ENCODE measurements at regions not wholly inside any gene's neighbourhood (a gene's known extent, or its start where the extent isn't known, plus 50 kb on each side); places are given as distances from the start of the nearest gene placed in this dataset.
A peak's percentile ranks its signal among the peaks of the same experiment; 100 is the strongest.

DNA sequence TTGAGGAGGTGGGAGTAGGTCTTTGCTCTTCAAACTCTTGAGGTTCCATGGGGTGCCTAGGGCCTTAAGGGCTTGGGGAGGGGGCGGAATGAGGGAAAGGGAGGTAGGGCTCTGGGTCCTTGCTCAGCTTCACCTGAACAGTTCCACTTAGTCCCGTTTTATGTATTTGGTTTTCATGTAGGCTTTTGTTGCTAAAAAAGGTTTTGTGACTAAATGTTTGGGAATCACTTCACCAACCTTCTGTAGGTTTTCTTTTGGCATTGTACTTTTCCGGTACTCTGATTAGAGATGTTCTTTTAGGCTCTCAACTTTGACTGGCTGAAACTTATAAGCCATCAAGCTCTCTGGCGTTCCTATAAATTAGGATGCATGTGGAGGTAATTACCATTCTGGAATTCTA lies 108.1 kb downstream of the MYCN start:
- WGBS, 10 experiments: 0 to 100% (median 89%) methylated on average over 1 to 4 of the region's 4 CpGs; no CpG with 5 or more reads in 1 of the 10 experiments
- no peak overlapping the region for H3K27ac ChIP-seq
- in situ Hi-C loops (cut with MboI; ENCODE audit: low pct_unique_long_range_greater_than_20kb in 2 of 9, low sequenced_read_pairs in 9 of 9, unreplicated experiment in 9 of 9): no loop called here
- ATAC-seq (replicated peaks in 6 of 8): no peak
- peaks cover 20 to 23% of the 10 kb centered on the region in 2 donors for H3K4me1 ChIP-seq (replicated peaks in 1 of 2)
- H3K4me3 ChIP-seq: no peak overlapping the region

DNA sequence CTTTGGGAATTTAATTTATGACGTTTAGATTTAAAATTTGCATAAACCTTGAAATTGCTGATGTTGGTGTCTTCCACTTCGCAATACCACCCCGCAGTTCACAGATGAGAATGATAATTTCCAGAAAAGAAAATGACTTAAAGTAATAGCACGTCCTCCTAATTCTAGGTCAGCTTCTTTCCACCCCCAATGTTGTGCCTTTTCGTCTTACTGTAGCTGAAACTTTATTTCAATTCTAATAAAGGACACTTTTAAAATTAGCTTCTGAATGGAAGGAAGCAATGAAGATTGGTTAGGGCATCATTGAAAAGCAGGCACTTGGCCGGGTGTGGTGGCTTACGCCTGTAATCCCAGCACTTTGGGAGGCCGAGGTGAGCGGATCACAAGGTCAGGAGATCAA lies 107.4 kb downstream of the MYCN start:
- no peak for ATAC-seq (replicated peaks in 6 of 8)
- in situ Hi-C loops (cut with MboI; ENCODE audit: low pct_unique_long_range_greater_than_20kb in 2 of 9, low sequenced_read_pairs in 9 of 9, unreplicated experiment in 9 of 9): no loop called here
- 6 to 95% (median 87%) methylated on average over 2 to 8 of the region's 9 CpGs for WGBS, 10 experiments
- Histone ChIP-seq H3K4me1 (replicated peaks in 1 of 2) (peaks cover 20 to 23% of the 10 kb centered on the region in 2 donors), H3K27ac (no peak overlapping the region), H3K4me3 (no peak overlapping the region)

DNA sequence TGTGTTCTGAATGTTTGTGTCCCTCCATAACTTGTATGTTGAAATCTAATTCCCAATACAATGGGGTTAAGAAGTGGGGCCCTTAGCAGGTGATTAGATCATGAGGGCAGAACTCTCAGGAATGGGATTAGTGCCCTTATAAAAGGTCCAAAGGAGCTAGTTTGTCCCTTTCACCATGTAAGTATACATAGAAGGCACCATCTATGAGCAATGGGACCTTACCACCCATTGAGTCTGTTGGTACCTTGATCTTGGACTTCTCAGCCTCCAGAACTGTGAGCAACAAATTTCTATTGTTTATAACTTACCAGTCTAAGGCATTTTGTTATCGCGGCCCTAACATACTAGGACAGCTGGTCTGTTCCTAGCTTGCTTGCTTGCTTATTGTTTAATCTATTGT lies 106.3 kb downstream of the MYCN start:
- H3K4me1 ChIP-seq (replicated peaks in 1 of 2): peaks cover 20 to 23% of the 10 kb centered on the region in 2 donors
- ATAC-seq (replicated peaks in 6 of 8): no peak

DNA sequence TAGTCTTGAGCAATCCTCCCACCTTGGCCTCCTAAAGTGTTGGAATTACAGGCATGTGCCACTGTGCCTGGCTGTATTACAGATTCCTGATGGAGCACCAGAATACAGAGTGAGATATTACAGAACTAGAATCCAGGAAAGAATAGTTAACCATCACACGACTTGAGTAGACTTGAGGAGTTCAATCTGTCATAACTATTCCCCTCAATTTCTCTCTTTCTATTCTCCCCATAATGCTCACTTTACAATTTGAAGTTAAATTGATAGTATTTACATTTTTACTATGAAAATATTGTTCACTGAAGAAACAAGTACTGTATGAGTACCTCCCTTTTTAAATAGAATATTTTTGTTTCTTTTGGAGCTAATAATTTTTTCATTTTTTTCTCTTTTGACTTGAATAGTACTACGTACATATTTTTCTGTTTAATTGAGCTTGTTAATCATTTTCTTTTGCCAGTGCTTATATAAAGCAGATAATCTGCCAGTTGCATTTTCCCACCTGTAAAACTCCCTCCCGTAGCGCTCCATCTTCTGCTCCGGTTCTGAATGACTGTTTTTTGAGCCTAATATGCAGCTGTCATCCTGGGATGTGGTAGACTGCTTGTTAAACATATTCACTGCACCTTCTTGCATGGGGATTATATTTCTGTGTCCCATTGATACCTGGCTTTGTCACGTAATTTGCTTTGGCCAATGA lies 105.5 kb downstream of the MYCN start:
- no peak overlapping the region for H3K27ac ChIP-seq
- 12 to 99% (median 79%) methylated on average over 1 to 6 of the region's 6 CpGs for WGBS, 10 experiments
- H3K4me3 ChIP-seq: no peak overlapping the region
- in situ Hi-C loops (cut with MboI; ENCODE audit: low pct_unique_long_range_greater_than_20kb in 2 of 9, low sequenced_read_pairs in 9 of 9, unreplicated experiment in 9 of 9): no loop called here
- ATAC-seq (replicated peaks in 6 of 8): no peak
- peaks cover 13 to 20% of the 10 kb centered on the region in 2 donors for H3K4me1 ChIP-seq (replicated peaks in 1 of 2)

More for the DNA sequence above, 106.3 kb downstream of the MYCN start:
- no peak overlapping the region for H3K4me3 ChIP-seq
- WGBS, 10 experiments: 36 to 100% (median 100%) methylated on average over 1 to 2 of the region's 2 CpGs; no CpG with 5 or more reads in 3 of the 10 experiments
- no peak overlapping the region for H3K27ac ChIP-seq
- in situ Hi-C loops (cut with MboI; ENCODE audit: low pct_unique_long_range_greater_than_20kb in 2 of 9, low sequenced_read_pairs in 9 of 9, unreplicated experiment in 9 of 9): no loop called here

DNA sequence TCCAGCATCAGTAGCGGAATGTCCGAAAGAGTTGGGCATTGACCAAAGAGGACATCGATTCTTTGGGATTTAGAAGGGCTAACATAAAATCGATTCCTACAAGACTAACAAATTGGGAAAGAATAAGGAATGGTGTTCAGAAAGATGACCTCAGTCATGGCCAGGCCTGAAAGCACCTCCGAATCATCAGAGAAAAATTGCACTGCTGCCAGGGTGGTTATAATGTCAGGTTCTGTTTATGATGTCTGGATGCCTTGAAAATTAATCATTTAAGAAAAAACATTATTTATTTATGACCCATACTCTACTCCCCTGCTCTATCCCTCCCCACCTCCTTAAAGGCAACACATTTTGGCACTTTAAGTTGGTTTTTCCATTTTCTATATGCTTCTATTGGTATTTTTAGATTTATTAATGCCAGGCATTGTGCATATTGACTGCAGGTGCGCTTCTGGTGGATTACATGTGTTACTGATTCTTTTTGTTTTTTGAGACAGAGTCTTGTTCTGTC lies 104.7 kb downstream of the MYCN start:
- Histone ChIP-seq H3K4me3 (no peak overlapping the region), H3K27ac (no peak overlapping the region), H3K4me1 (replicated peaks in 1 of 2) (peaks cover 5 to 20% of the 10 kb centered on the region in 2 donors)
- in situ Hi-C loops (cut with MboI; ENCODE audit: low pct_unique_long_range_greater_than_20kb in 2 of 9, low sequenced_read_pairs in 9 of 9, unreplicated experiment in 9 of 9): no loop called here
- WGBS, 10 experiments: 0 to 100% (median 75%) methylated on average over 1 to 5 of the region's 6 CpGs; no CpG with 5 or more reads in 2 of the 10 experiments
- no peak for ATAC-seq (replicated peaks in 6 of 8)

DNA sequence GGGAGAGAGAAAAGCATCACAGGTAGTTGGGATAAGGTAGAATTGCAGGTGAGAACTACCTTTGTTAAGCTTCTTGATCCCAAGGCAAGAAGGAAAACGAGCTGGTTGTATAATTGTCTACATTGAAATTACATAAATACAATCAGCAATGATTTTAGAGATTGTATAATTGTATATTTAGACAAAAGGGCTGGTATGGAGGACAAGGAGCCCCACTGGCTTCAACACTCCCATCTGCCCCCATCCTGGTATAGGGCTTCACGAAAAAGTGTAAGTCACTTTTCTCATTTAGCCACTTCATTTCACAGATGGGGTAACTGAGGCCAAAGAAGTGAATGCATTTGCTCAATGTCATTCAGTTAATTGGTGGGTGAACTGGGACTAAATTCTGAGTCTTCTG lies 103.3 kb downstream of the MYCN start:
- WGBS, 10 experiments: 0 to 100% (median 74%) methylated on average over 1 to 2 of the region's 2 CpGs; no CpG with 5 or more reads in 2 of the 10 experiments

DNA sequence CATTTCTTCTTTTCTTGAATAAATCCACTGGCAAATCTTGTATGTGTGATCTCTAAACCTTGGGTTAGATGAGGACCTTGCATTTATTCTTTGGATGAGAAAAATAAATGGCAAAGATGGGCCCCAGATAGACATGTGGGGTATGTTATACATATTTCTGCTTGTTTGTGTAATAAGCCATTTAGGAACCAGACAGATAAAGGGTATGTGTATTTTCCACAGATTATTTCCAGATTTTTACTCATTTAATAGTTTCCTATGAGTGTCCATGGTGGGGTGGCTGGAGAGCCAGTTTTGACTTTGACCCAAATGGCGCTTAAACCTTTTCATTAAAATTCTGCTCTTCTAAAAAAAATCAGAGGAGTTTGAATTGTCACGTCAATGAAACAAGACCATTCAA lies 102.8 kb downstream of the MYCN start:
- WGBS, 10 experiments: 60 to 100% (median 94%) methylated on average over 1 to 2 of the region's 2 CpGs; no CpG with 5 or more reads in 3 of the 10 experiments
- no peak overlapping the region for H3K4me3 ChIP-seq
- in situ Hi-C loops (cut with MboI; ENCODE audit: low pct_unique_long_range_greater_than_20kb in 2 of 9, low sequenced_read_pairs in 9 of 9, unreplicated experiment in 9 of 9): no loop called here
- H3K27ac ChIP-seq: no peak overlapping the region
- H3K4me1 ChIP-seq (replicated peaks in 1 of 2): peaks cover 6 to 23% of the 10 kb centered on the region in 2 donors
- ATAC-seq (replicated peaks in 6 of 8): no peak

More for the DNA sequence above, 103.3 kb downstream of the MYCN start:
- Histone ChIP-seq H3K27ac (no peak overlapping the region), H3K4me1 (replicated peaks in 1 of 2) (peaks cover 4 to 18% of the 10 kb centered on the region in 2 donors), H3K4me3 (no peak overlapping the region)
- in situ Hi-C loops (cut with MboI; ENCODE audit: low pct_unique_long_range_greater_than_20kb in 2 of 9, low sequenced_read_pairs in 9 of 9, unreplicated experiment in 9 of 9): no loop called here
- ATAC-seq (replicated peaks in 6 of 8): no peak

DNA sequence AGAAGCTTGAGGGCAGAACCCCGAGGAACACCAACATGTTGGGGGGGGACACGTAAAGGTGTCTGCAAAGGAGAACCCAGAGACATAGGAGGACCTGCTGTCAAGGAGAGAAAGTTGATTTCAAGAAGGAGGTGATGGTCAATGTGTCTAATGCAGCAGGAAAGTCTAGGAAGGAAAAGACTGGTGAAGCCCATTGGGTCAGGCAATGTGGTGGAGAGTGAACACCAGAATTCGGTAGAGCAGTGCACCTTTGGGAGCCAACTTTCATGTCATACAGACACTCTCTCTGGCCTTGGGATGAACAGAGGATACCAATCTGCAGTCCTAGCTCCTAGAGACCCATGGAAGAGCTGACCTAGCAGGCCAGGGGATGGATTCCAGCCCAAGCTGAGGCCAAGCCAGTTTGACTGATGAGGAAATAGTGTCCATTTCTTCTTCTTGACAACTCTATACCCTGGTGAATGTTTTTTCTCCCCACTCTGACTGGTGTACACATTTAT lies 101.9 kb downstream of the MYCN start:
- Histone ChIP-seq H3K4me3 (no peak overlapping the region), H3K27ac (no peak overlapping the region), H3K4me1 (replicated peaks in 1 of 2) (peaks cover 14 to 32% of the 10 kb centered on the region in 2 donors)
- 20 to 100% (median 76%) methylated on average over 1 to 3 of the region's 3 CpGs; no CpG with 5 or more reads in 4 of the 10 experiments for WGBS, 10 experiments
- in situ Hi-C loops (cut with MboI; ENCODE audit: low pct_unique_long_range_greater_than_20kb in 2 of 9, low sequenced_read_pairs in 9 of 9, unreplicated experiment in 9 of 9): no loop called here
- no peak for ATAC-seq (replicated peaks in 6 of 8)

DNA sequence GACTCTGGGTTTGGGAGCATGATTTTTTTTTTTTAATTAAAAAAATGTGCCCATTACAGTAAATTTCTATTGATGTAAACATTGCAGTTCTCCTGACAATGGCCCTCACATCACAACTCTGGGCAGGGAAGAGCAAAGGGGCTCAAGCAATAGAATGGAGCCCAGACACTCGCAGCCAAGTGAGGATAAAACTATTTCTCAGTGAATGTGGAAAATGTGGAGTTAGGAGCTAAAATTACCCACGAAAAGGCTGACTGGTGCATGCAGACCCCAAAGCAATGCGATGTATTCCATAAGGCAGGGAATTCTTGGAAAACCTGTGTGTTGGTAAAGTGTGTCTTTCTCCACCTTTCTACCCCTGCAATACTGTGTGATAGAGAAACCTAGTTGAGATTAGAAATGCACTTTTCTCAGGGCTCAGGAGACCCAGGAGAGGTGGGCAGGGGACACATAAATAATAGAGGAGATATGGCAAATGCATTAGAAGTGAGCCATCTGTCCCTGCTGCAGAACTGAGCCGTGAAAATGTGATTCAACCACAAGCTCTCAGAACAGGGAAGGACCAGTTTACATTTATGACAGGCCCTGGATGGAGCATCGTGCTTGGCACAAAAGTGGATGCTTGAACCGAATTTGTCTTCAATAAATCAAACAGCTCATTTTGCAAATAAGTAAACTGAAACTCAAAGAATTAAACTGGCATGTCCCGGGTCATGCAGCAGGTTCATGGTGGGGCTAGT lies 100.1 kb downstream of the MYCN start:
- peak in 5 of 8 experiments; percentile 34 to 86 (median 78) for ATAC-seq (replicated peaks in 6 of 8)
- Histone ChIP-seq H3K27ac (peak overlapping the region; percentile 20 to 55), H3K4me1 (replicated peaks in 1 of 2) (peaks cover 14 to 35% of the 10 kb centered on the region in 2 donors), H3K4me3 (no peak overlapping the region)
- in situ Hi-C loops (cut with MboI; ENCODE audit: low pct_unique_long_range_greater_than_20kb in 2 of 9, low sequenced_read_pairs in 9 of 9, unreplicated experiment in 9 of 9): no loop called here
- WGBS, 10 experiments: 0 to 93% (median 51%) methylated on average over 2 to 6 of the region's 7 CpGs; no CpG with 5 or more reads in 3 of the 10 experiments

DNA sequence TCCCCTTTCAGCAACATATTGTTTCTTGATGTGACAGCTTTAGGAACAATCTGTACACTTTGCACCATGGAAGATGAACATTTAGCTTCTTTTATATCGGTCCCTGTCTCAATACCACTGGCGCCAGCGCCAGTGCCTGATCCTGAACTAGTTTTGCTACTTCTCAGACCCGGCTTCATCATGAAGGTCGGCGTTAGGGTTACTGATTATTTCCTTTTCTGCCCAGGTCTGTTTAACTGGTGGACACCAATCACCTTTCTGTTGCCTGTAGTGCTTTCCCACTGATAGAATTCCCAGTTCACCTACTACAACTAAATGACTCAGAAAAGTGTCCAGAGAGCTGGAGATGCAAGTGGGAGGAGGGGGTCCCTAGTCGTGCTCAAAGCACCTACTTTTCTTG lies 99.5 kb downstream of the MYCN start:
- in situ Hi-C loops (cut with MboI; ENCODE audit: low pct_unique_long_range_greater_than_20kb in 2 of 9, low sequenced_read_pairs in 9 of 9, unreplicated experiment in 9 of 9): no loop called here
- ATAC-seq (replicated peaks in 6 of 8): no peak
- 14 to 91% (median 48%) methylated on average over 2 to 7 of the region's 7 CpGs; no CpG with 5 or more reads in 2 of the 10 experiments for WGBS, 10 experiments
- H3K4me1 ChIP-seq (replicated peaks in 1 of 2): peaks cover 14 to 35% of the 10 kb centered on the region in 2 donors
- H3K27ac ChIP-seq: no peak overlapping the region
- no peak overlapping the region for H3K4me3 ChIP-seq

DNA sequence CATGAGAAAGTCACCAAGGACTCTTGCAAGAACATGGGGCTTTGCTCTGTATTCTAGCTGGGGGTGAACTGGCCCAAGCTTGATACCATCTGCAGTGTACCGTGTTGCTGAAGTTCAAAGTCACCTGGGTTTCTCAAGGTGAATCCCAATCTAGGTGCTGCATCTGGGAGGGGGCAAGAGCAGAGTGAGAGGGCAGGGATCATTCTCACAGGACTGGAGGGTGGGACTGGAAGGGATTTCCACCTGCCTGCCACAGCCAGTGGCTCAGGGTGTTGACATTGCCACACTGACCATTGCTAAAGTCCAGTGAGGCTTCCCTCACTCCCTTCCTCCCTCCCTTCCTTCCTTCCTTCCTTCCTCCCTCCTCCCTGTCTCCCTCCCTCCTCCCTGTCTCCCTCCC lies 98.7 kb downstream of the MYCN start:
- Histone ChIP-seq H3K27ac (no peak overlapping the region), H3K4me3 (no peak overlapping the region), H3K4me1 (replicated peaks in 1 of 2) (peaks cover 14 to 35% of the 10 kb centered on the region in 2 donors)
- WGBS, 10 experiments: 20 to 80% (median 54%) methylated on average over 1 of the region's 1 CpG; no CpG with 5 or more reads in 6 of the 10 experiments
- in situ Hi-C loops (cut with MboI; ENCODE audit: low pct_unique_long_range_greater_than_20kb in 2 of 9, low sequenced_read_pairs in 9 of 9, unreplicated experiment in 9 of 9): no loop called here
- ATAC-seq (replicated peaks in 6 of 8): no peak

DNA sequence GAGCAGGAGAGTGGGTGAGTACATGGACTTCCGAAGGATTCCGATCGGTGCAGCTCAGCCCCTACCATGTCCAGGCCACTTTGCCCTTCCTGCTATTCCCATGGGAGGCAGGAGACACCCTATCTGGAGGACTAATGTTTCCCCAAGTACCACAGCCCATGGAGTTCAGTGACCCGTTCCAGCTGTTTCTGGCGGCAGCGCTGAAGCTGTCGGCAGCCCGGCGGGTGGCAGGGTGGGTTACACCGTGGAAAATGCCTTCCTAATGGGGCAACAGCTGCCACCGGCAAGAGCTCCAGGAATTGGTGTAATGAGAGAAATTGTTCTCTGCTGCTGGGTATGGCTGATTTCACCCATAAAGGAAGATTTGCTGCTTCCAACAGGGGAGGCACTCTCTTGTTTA lies 98.3 kb downstream of the MYCN start:
- peak in 2 of 8 experiments; percentile 5 to 14 for ATAC-seq (replicated peaks in 6 of 8)
- 10 to 100% (median 75%) methylated on average over 1 to 7 of the region's 11 CpGs; no CpG with 5 or more reads in 3 of the 10 experiments for WGBS, 10 experiments
- Histone ChIP-seq H3K27ac (no peak overlapping the region), H3K4me1 (replicated peaks in 1 of 2) (peaks cover 14 to 35% of the 10 kb centered on the region in 2 donors), H3K4me3 (no peak overlapping the region)
- in situ Hi-C loops (cut with MboI; ENCODE audit: low pct_unique_long_range_greater_than_20kb in 2 of 9, low sequenced_read_pairs in 9 of 9, unreplicated experiment in 9 of 9): no loop called here

Data from motor neuron (in vitro differentiated cells).